HCT116 (cell line): ENCODE measurements at regions not wholly inside any gene's neighbourhood (a gene's known extent, or its start where the extent isn't known, plus 50 kb on each side); places are given as distances from the start of the nearest gene placed in this dataset.

Experiments used
- ATAC-seq: fragments of 200-7000 bp; cut with Tn5 transposase; 2 replicates; pipeline ENCODE4 v1.9.1; 2020; ENCODE audit warnings: mild to moderate bottlenecking, moderate library complexity
- BruUV-seq: library from RNA; stranded (reverse); fragments of 400-500 nt; replicated peaks from 2 replicates; lab custom pipeline; 2021; lab: Mats Ljungman, UMichigan
- CTCF ChIA-PET: fragments of 300-600 bp; sonication (Branson Sonifier 250); formaldehyde crosslinking; loops from one replicate; lab custom pipeline; 2021; ENCODE audit warnings: antibody characterized with exemption; lab: Charles Lee
- POLR2A ChIA-PET: fragments of 300-600, 350-600 bp; sonication (Branson Sonifier 250); formaldehyde crosslinking; loops from one replicate; lab custom pipeline; 2021; ENCODE audit warnings: antibody characterized with exemption; lab: Charles Lee
- RAD21 ChIA-PET, 2 experiments: fragments of 300-600 bp; sonication (Branson Sonifier 250); formaldehyde crosslinking; loops; one replicate each; lab custom pipeline; 2023; ENCODE audit warnings: low total read pairs in 2 of 2; ENCODE audit not compliant: uncharacterized antibody in 2 of 2, unreplicated experiment in 2 of 2, low non-redundant PET in 1 of 2; lab: Charles Lee
- DNase-seq: peaks from one replicate; pipeline ENCODE4 v3.0.0-alpha.2; 2010; ENCODE audit warnings: low read depth, low spot score
- H2AFZ ChIP-seq: fragments of 200-600 bp; shearing (Covaris generic), sonication (generic); 2 replicates; pipeline ENCODE4 v1.6.1; 2017; ENCODE audit warnings: low read depth, mixed run types, mixed read lengths, antibody characterized with exemption, low read length; ENCODE audit not compliant: poor library complexity, severe bottlenecking
- H3K27ac ChIP-seq: 2 replicates; pipeline ENCODE4 v1.5.1; 2012; ENCODE audit warnings: low read depth, low read length
- H3K27me3 ChIP-seq: fragments of 200-600 bp; sonication (generic); 2 replicates; pipeline ENCODE4 v1.6.1; 2016; ENCODE audit warnings: mixed run types, low read length, mixed read lengths; ENCODE audit not compliant: insufficient read depth
- H3K36me3 ChIP-seq, 2 experiments: fragments of 200-500 bp in 1 of 2; fragments of 200-600 bp in 1 of 2; sonication (Bioruptor generic) in 1 of 2; sonication (generic) in 1 of 2; 2 replicates each; pipeline versions ENCODE4 v1.5.1 to v1.6.1; 2014 to 2016; ENCODE audit warnings: low read length in 2 of 2, inconsistent platforms in 1 of 2, mixed read lengths in 1 of 2, mixed run types in 1 of 2; ENCODE audit not compliant: insufficient read depth in 2 of 2, control insufficient read depth in 1 of 2
- H3K4me1 ChIP-seq, 2 experiments: fragments of 200-600 bp in 1 of 2; sonication (generic) in 1 of 2; 2 replicates each; pipeline versions ENCODE4 v1.5.1 to v1.6.1; 2012 to 2017; ENCODE audit warnings: low read length in 2 of 2, inconsistent platforms in 1 of 2, mild to moderate bottlenecking in 1 of 2, mixed read lengths in 1 of 2, mixed run types in 1 of 2, moderate library complexity in 1 of 2; ENCODE audit not compliant: insufficient read depth in 2 of 2, control insufficient read depth in 1 of 2
- H3K4me2 ChIP-seq: fragments of 200-600 bp; sonication (generic); 2 replicates; pipeline ENCODE4 v1.6.1; 2017; ENCODE audit warnings: mixed run types, low read length, mixed read lengths
- H3K4me3 ChIP-seq, 2 experiments: fragments of 200-600 bp in 1 of 2; sonication (generic) in 1 of 2; replicated peaks in 1 of 2; 2 replicates each; pipeline ENCODE4 v1.5.1; 2011 to 2016; ENCODE audit warnings: low read length in 2 of 2, control low read depth in 1 of 2, low read depth in 1 of 2, mild to moderate bottlenecking in 1 of 2, mixed read lengths in 1 of 2, mixed run types in 1 of 2
- H3K79me2 ChIP-seq: fragments of 200-600 bp; sonication (generic); 2 replicates; pipeline ENCODE4 v1.6.1; 2017; ENCODE audit warnings: mild to moderate bottlenecking, mixed run types, low read length, moderate library complexity, mixed read lengths; ENCODE audit not compliant: insufficient read depth
- H3K9ac ChIP-seq: fragments of 200-600 bp; sonication (generic); 2 replicates; pipeline ENCODE4 v1.6.1; 2016; ENCODE audit warnings: low read length, mixed read lengths
- H3K9me2 ChIP-seq: fragments of 200-600 bp; sonication (generic), shearing (Covaris generic); 2 replicates; pipeline ENCODE4 v1.6.1; 2017; ENCODE audit warnings: mixed run types, mild to moderate bottlenecking, moderate library complexity; ENCODE audit not compliant: insufficient read depth
- H3K9me3 ChIP-seq, 2 experiments: fragments of 200-500 bp in 1 of 2; fragments of 200-600 bp in 1 of 2; sonication (Bioruptor generic) in 1 of 2; sonication (generic) in 1 of 2; 2 replicates each; pipeline ENCODE4 v1.6.1; 2014 to 2017; ENCODE audit warnings: low read length in 2 of 2, mixed read lengths in 2 of 2, inconsistent platforms in 1 of 2, low read depth in 1 of 2, mild to moderate bottlenecking in 1 of 2, mixed run types in 1 of 2, moderate library complexity in 1 of 2; ENCODE audit not compliant: control insufficient read depth in 1 of 2, insufficient read depth in 1 of 2
- H4K20me1 ChIP-seq: fragments of 200-600 bp; sonication (generic), shearing (Covaris generic); 2 replicates; pipeline ENCODE4 v1.6.1; 2017; ENCODE audit warnings: mixed run types, mild to moderate bottlenecking, moderate library complexity; ENCODE audit not compliant: insufficient read depth
- CEBPB ChIP-seq: IDR thresholded peaks from 2 replicates; pipeline ENCODE4 v1.6.1; 2012; ENCODE audit warnings: low read depth
- ELF1 ChIP-seq: IDR thresholded peaks from 2 replicates; pipeline ENCODE4 v1.6.1; 2012; ENCODE audit warnings: low read depth, borderline replicate concordance
- EZH2 ChIP-seq: fragments of 200-600 bp; sonication (generic); IDR thresholded peaks from 2 replicates; pipeline ENCODE4 v1.6.1; 2017; ENCODE audit warnings: antibody characterized with exemption, mixed run types
- EZH2phosphoT487 ChIP-seq: fragments of 200-600 bp; IDR thresholded peaks from 2 replicates; pipeline ENCODE4 v1.6.1; 2018; ENCODE audit warnings: antibody characterized with exemption, borderline replicate concordance
- JUND ChIP-seq: IDR thresholded peaks from 2 replicates; pipeline ENCODE4 v1.6.1; 2012
- POLR2A ChIP-seq: IDR thresholded peaks from 2 replicates; pipeline ENCODE4 v1.7.0; 2011; ENCODE audit warnings: borderline replicate concordance; ENCODE audit not compliant: insufficient read depth, insufficient read length; ENCODE audit errors: extremely low read depth
- POLR2AphosphoS5 ChIP-seq: IDR thresholded peaks from 2 replicates; pipeline ENCODE4 v1.6.1; 2011; ENCODE audit warnings: mild to moderate bottlenecking, low read depth, low read length, moderate library complexity
- RAD21 ChIP-seq: IDR thresholded peaks from 2 replicates; pipeline ENCODE4 v1.6.1; 2012; ENCODE audit warnings: low read depth, mild to moderate bottlenecking
- REST ChIP-seq: IDR thresholded peaks from 2 replicates; pipeline ENCODE4 v1.6.1; 2012; ENCODE audit warnings: low read depth
- SIN3A ChIP-seq: IDR thresholded peaks from 2 replicates; pipeline ENCODE4 v1.6.1; 2012; ENCODE audit warnings: low read depth
- ZNF274 ChIP-seq: fragments of 200-500 bp; sonication (Bioruptor generic); IDR thresholded peaks from 2 replicates; pipeline ENCODE4 v1.6.1; 2014; ENCODE audit warnings: mild to moderate bottlenecking, low read depth, low read length, inconsistent platforms
- intact Hi-C: fragments of 100-400 bp; cut with micrococcal nuclease; formaldehyde crosslinking; loops from 2 replicates; pipeline ENCODE4 v1.10.0; 2022

GRCh38 chr7:19972876-19973275 lies 199.5 kb upstream of the TMEM196 start:
- Histone ChIP-seq H3K9me2 (no peaks in the 10 kb centered on the region), H3K27me3 (no peaks in the 10 kb centered on the region), H3K79me2 (no peaks in the 10 kb centered on the region), H3K36me3 (no peaks in the 10 kb centered on the region), H3K4me1 (peaks cover 15 to 28% of the 10 kb centered on the region in 2 experiments), H3K9me3 (no peaks in the 10 kb centered on the region), H3K9ac (no peak overlapping the region)
- CTCF ChIA-PET = interaction anchor here (0.7 kb wide), 1 partner anchor 10 kb away, joined by 3 read pairs; no protein-coding TSS in a partner anchor
- DNase-seq = no peak
- intact Hi-C loops = loop anchor here (10.0 kb wide), 1 partner anchor 218 kb away; no protein-coding TSS in a partner anchor
- POLR2A ChIA-PET = no interaction called here
- TF ChIP-seq POLR2A (no peak), CEBPB (no peak), EZH2phosphoT487 (no peak), SIN3A (no peak), EZH2 (no peak), RAD21 (no peak), POLR2AphosphoS5 (no peak), JUND (no peak), ELF1 (no peak), REST (no peak), ZNF274 (no peak)
- TF ChIP-seq, all 23 proteins: peak for 0
- no peaks in the 10 kb centered on the region for H4K20me1 ChIP-seq
- no peak overlapping the region for H3K4me3 ChIP-seq
- no peak overlapping the region for H3K4me2 ChIP-seq
- no peak for ATAC-seq
- no TSS peak for BruUV-seq
- RAD21 ChIA-PET = no interaction called here
- no peak overlapping the region for H3K27ac ChIP-seq
- H2AFZ ChIP-seq = no peak overlapping the region
